ENCODE measurements at regions not wholly inside any gene's neighbourhood (a gene's known extent, or its start where the extent isn't known, plus 50 kb on each side); places are given as distances from the start of the nearest gene placed in this dataset.
A peak's percentile ranks its signal among the peaks of the same experiment; 100 is the strongest.

- Mint-ChIP-seq H3K27me3 (ENCODE audit: unreplicated experiment) (no peaks in the 10 kb centered on the region), H3K9me3 (ENCODE audit: unreplicated experiment) (peaks cover 7% of the 10 kb centered on the region), H3K36me3 (ENCODE audit: unreplicated experiment) (peaks cover 3% of the 10 kb centered on the region), H3K27ac (ENCODE audit: unreplicated experiment) (no peak overlapping the region), H3K4me3 (ENCODE audit: unreplicated experiment) (no peak overlapping the region), H3K4me1 (ENCODE audit: unreplicated experiment) (peaks cover under 1% of the 10 kb centered on the region)
- DNase-seq (ENCODE audit: extremely low spot score, unreplicated experiment) = no peak
- TF ChIP-seq, protein P1, sequence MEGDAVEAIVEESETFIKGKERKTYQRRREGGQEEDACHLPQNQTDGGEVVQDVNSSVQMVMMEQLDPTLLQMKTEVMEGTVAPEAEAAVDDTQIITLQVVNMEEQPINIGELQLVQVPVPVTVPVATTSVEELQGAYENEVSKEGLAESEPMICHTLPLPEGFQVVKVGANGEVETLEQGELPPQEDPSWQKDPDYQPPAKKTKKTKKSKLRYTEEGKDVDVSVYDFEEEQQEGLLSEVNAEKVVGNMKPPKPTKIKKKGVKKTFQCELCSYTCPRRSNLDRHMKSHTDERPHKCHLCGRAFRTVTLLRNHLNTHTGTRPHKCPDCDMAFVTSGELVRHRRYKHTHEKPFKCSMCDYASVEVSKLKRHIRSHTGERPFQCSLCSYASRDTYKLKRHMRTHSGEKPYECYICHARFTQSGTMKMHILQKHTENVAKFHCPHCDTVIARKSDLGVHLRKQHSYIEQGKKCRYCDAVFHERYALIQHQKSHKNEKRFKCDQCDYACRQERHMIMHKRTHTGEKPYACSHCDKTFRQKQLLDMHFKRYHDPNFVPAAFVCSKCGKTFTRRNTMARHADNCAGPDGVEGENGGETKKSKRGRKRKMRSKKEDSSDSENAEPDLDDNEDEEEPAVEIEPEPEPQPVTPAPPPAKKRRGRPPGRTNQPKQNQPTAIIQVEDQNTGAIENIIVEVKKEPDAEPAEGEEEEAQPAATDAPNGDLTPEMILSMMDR (IDR thresholded peaks at IDR 0.05) = no peak
Measured at GRCh38 chr1:170370087-170370486, 161.9 kb upstream of the GORAB start.

- Mint-ChIP-seq H3K4me1 (ENCODE audit: unreplicated experiment) (peaks cover 32% of the 10 kb centered on the region), H3K36me3 (ENCODE audit: unreplicated experiment) (no peaks in the 10 kb centered on the region), H3K9me3 (ENCODE audit: unreplicated experiment) (peaks cover 10% of the 10 kb centered on the region), H3K27ac (ENCODE audit: unreplicated experiment) (no peak overlapping the region), H3K4me3 (ENCODE audit: unreplicated experiment) (no peak overlapping the region), H3K27me3 (ENCODE audit: unreplicated experiment) (no peaks in the 10 kb centered on the region)
- TF ChIP-seq, protein P1 (IDR thresholded peaks at IDR 0.05) = no peak
- no peak for DNase-seq (ENCODE audit: extremely low spot score, unreplicated experiment)
Measured at GRCh38 chr1:170375082-170375723, 156.8 kb upstream of the GORAB start.

DNA sequence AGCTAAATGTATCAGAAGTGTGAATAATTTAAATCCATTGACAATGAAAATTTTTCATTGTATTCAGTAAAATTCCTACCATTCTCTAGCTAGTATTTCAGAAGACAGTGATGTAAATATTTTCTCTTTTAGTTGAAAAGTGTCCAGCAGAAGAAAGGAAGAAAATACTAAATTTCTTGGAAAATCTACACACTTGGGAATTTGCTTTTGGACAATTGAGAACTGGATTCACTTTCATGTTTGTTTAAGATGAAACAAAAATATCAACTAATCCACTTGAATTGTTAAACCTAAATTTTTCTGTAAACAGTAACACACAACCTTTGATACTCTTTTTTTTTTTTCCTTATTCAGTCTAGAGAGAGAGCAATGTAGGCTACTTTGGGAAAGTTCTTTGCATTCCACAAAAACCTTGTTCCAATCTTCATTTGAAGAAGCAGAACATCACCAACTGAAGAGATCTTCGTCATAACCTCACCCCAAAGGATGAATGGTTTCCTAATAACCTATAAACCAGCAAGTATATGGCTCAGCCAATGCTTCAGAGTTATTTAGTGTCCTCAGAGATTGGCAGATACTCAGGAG lies 155.1 kb upstream of the GORAB start:
- Mint-ChIP-seq H3K4me1 (ENCODE audit: unreplicated experiment) (peaks cover 32% of the 10 kb centered on the region), H3K4me3 (ENCODE audit: unreplicated experiment) (no peak overlapping the region), H3K27me3 (ENCODE audit: unreplicated experiment) (no peaks in the 10 kb centered on the region), H3K9me3 (ENCODE audit: unreplicated experiment) (peaks cover 10% of the 10 kb centered on the region), H3K36me3 (ENCODE audit: unreplicated experiment) (no peaks in the 10 kb centered on the region), H3K27ac (ENCODE audit: unreplicated experiment) (peak overlapping the region; percentile 48)
- no peak for DNase-seq (ENCODE audit: extremely low spot score, unreplicated experiment)
- TF ChIP-seq, protein P1 (IDR thresholded peaks at IDR 0.05) = no peak

GRCh38 chr1:170377440-170377839 lies 154.5 kb upstream of the GORAB start:
- Mint-ChIP-seq H3K9me3 (ENCODE audit: unreplicated experiment) (peaks cover 15% of the 10 kb centered on the region), H3K27me3 (ENCODE audit: unreplicated experiment) (no peaks in the 10 kb centered on the region), H3K4me3 (ENCODE audit: unreplicated experiment) (no peak overlapping the region), H3K27ac (ENCODE audit: unreplicated experiment) (peak overlapping the region; percentile 45), H3K36me3 (ENCODE audit: unreplicated experiment) (no peaks in the 10 kb centered on the region), H3K4me1 (ENCODE audit: unreplicated experiment) (peaks cover 32% of the 10 kb centered on the region)
- TF ChIP-seq, protein P1 (IDR thresholded peaks at IDR 0.05) = no peak
- no peak for DNase-seq (ENCODE audit: extremely low spot score, unreplicated experiment)

- Mint-ChIP-seq H3K27ac (ENCODE audit: unreplicated experiment) (no peak overlapping the region), H3K4me1 (ENCODE audit: unreplicated experiment) (peaks cover 32% of the 10 kb centered on the region), H3K4me3 (ENCODE audit: unreplicated experiment) (no peak overlapping the region), H3K36me3 (ENCODE audit: unreplicated experiment) (no peaks in the 10 kb centered on the region), H3K9me3 (ENCODE audit: unreplicated experiment) (peaks cover 21% of the 10 kb centered on the region), H3K27me3 (ENCODE audit: unreplicated experiment) (no peaks in the 10 kb centered on the region)
- TF ChIP-seq, protein P1 (IDR thresholded peaks at IDR 0.05) = no peak
- no peak for DNase-seq (ENCODE audit: extremely low spot score, unreplicated experiment)
Measured at GRCh38 chr1:170377896-170378634, 153.9 kb upstream of the GORAB start.

All from osteocyte (in vitro differentiated cells).